ENCODE measurements at regions not wholly inside any gene's neighbourhood (a gene's known extent, or its start where the extent isn't known, plus 50 kb on each side); places are given as distances from the start of the nearest gene placed in this dataset.
"Not testable (repeated sequence)": the region's sequence is repeated elsewhere in the genome, so short reads cannot be mapped to it uniquely, and the experiment has no call there.

DNA sequence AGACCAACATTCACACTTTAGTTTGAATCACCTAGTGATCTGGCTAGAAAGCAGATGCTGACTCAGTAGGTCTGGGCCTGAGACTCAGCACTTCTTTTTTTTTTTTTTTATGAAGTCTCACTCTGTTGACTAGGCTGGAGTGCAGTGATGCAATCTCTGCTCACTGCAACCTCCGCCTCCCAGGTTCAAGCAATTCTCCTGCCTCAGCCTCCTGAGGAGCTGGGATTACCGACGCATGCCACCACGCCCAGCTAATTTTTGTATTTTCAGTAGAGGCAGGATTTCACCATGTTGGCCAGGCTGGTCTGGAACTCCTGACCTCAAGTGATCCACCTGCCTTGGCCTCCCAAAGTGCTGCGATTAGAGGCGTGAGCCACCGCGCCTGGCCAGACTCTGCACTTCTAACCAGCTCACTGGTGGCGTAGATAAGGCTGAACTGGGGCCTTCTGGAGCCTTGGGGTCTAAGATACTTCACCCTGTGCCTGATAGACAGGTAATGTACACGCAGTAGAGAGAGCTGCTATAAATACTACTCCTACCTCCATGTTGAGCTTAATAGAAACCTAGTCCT lies 78.3 kb upstream of the FHL2 start:
- not testable (repeated sequence) for TF ChIP-seq POLR2A (IDR thresholded peaks at IDR 0.05; ENCODE audit: low read length); GATA1 (IDR thresholded peaks at IDR 0.05; ENCODE audit: low read depth, low read length)

Data from erythroblast (primary cell).